Trophoblast cell (in vitro differentiated cells and primary cell): ENCODE measurements at regions not wholly inside any gene's neighbourhood (a gene's known extent, or its start where the extent isn't known, plus 50 kb on each side); places are given as distances from the start of the nearest gene placed in this dataset.

Experiments
- DNase-seq, 2 donors: peaks; one replicate each; pipeline ENCODE4 v3.0.0-alpha.2; 2016
- H2AFZ ChIP-seq: 2 replicates; pipeline ENCODE4 v1.6.1; 2013; ENCODE audit warnings: low read length, moderate library complexity, mild to moderate bottlenecking; ENCODE audit not compliant: insufficient read depth, poor library complexity
- H2AK5ac ChIP-seq: 2 replicates; pipeline ENCODE4 v1.6.1; 2013; ENCODE audit warnings: mild to moderate bottlenecking, low read length
- H2BK120ac ChIP-seq: 2 replicates; pipeline ENCODE4 v1.6.1; 2013; ENCODE audit warnings: low read length, mild to moderate bottlenecking, moderate library complexity; ENCODE audit not compliant: insufficient read depth, poor library complexity
- H2BK12ac ChIP-seq: 2 replicates; pipeline ENCODE4 v1.6.1; 2013; ENCODE audit warnings: mild to moderate bottlenecking, low read length, moderate library complexity
- H2BK5ac ChIP-seq: 2 replicates; pipeline ENCODE4 v1.6.1; 2013; ENCODE audit warnings: low read length, low read depth, moderate library complexity, mild to moderate bottlenecking; ENCODE audit not compliant: poor library complexity
- H3K14ac ChIP-seq: 2 replicates; pipeline ENCODE4 v1.6.1; 2013; ENCODE audit warnings: mild to moderate bottlenecking, low read length
- H3K18ac ChIP-seq: 2 replicates; pipeline ENCODE4 v1.6.1; 2013; ENCODE audit warnings: mild to moderate bottlenecking, low read length
- H3K23ac ChIP-seq: 2 replicates; pipeline ENCODE4 v1.6.1; 2013; ENCODE audit warnings: low read length
- H3K27ac ChIP-seq: 2 replicates; pipeline ENCODE4 v1.5.1; 2013; ENCODE audit warnings: low read depth, mild to moderate bottlenecking, inconsistent platforms, low read length, moderate library complexity
- H3K27me3 ChIP-seq: 2 replicates; pipeline ENCODE4 v1.6.1; 2013; ENCODE audit warnings: inconsistent platforms, mild to moderate bottlenecking, low read length, moderate library complexity; ENCODE audit not compliant: insufficient read depth
- H3K36me3 ChIP-seq, 2 experiments: 1 replicate in 1 of 2; 2 replicates in 1 of 2; pipeline ENCODE4 v1.6.1; 2013; ENCODE audit warnings: low read length in 2 of 2, mild to moderate bottlenecking in 2 of 2, moderate library complexity in 1 of 2; ENCODE audit not compliant: insufficient read depth in 2 of 2, control insufficient read depth in 1 of 2
- H3K4ac ChIP-seq: 2 replicates; pipeline ENCODE4 v1.6.1; 2013; ENCODE audit warnings: low read depth, mild to moderate bottlenecking, low read length, moderate library complexity
- H3K4me1 ChIP-seq, 2 experiments: 1 replicate in 1 of 2; 2 replicates in 1 of 2; pipeline ENCODE4 v1.6.1; 2013; ENCODE audit warnings: low read length in 2 of 2, mild to moderate bottlenecking in 2 of 2, moderate library complexity in 1 of 2; ENCODE audit not compliant: insufficient read depth in 2 of 2, control insufficient read depth in 1 of 2
- H3K4me2 ChIP-seq: 2 replicates; pipeline ENCODE4 v1.6.1; 2013; ENCODE audit warnings: inconsistent platforms, mild to moderate bottlenecking, low read length, moderate library complexity
- H3K4me3 ChIP-seq: 2 replicates; pipeline ENCODE4 v1.5.1; 2013; ENCODE audit warnings: mild to moderate bottlenecking, low read depth, low read length, inconsistent platforms
- H3K79me1 ChIP-seq: one replicate; pipeline ENCODE4 v1.6.1; 2013; ENCODE audit warnings: low read length
- H3K79me2 ChIP-seq: 2 replicates; pipeline ENCODE4 v1.6.1; 2013; ENCODE audit warnings: low read length, mild to moderate bottlenecking; ENCODE audit not compliant: control insufficient read depth, insufficient read depth, poor library complexity
- H3K9ac ChIP-seq: 2 replicates; pipeline ENCODE4 v1.6.1; 2013; ENCODE audit warnings: mild to moderate bottlenecking, low read length
- H3K9me3 ChIP-seq: 2 replicates; pipeline ENCODE4 v1.6.1; 2013; ENCODE audit warnings: low read depth, mild to moderate bottlenecking, control low read depth, inconsistent platforms, low read length; ENCODE audit not compliant: insufficient read depth
- H4K12ac ChIP-seq: 2 replicates; pipeline ENCODE4 v1.6.1; 2013; ENCODE audit warnings: low read depth, mild to moderate bottlenecking, low read length, moderate library complexity
- H4K8ac ChIP-seq: 2 replicates; pipeline ENCODE4 v1.6.1; 2013; ENCODE audit warnings: low read depth, mild to moderate bottlenecking, low read length, moderate library complexity
- H4K91ac ChIP-seq: one replicate; pipeline ENCODE4 v1.6.1; 2013; ENCODE audit warnings: low read depth, mild to moderate bottlenecking, low read length, moderate library complexity
- WGBS: extraction: QIAGEN DNeasy Blood & Tissue Kit; methylation state at CpG from one replicate; pipeline ENCODE4 v1.1.7; 2013; ENCODE audit warnings: missing lambda C conversion rate; ENCODE audit not compliant: insufficient read length, insufficient coverage; ENCODE audit errors: extremely low coverage; 5-methylcytosine and 5-hydroxymethylcytosine counted together

GRCh38 chr15:31258260-31258659 lies 68.4 kb upstream of the KLF13 start:
- Histone ChIP-seq H4K91ac (no peak overlapping the region), H3K9ac (no peak overlapping the region), H3K79me2 (no peaks in the 10 kb centered on the region), H4K8ac (no peak overlapping the region), H2BK12ac (no peak overlapping the region), H3K9me3 (no peaks in the 10 kb centered on the region), H3K4me3 (no peak overlapping the region), H3K27ac (no peak overlapping the region), H3K4me1 (no peaks in the 10 kb centered on the region), H3K79me1 (no peaks in the 10 kb centered on the region), H3K27me3 (no peaks in the 10 kb centered on the region), H2BK120ac (no peak overlapping the region), H2AFZ (no peak overlapping the region), H2AK5ac (no peak overlapping the region), H3K4ac (no peak overlapping the region), H3K36me3 (no peaks in the 10 kb centered on the region), H3K23ac (no peak overlapping the region), H3K4me2 (no peak overlapping the region), H2BK5ac (no peak overlapping the region), H3K14ac (no peak overlapping the region), H4K12ac (no peak overlapping the region), H3K18ac (no peak overlapping the region)
- DNase-seq = no peak
- no CpG with 5 or more reads among the region's 2 CpGs for WGBS

GRCh38 chr15:31259562-31260252 lies 66.9 kb upstream of the KLF13 start:
- no peak for DNase-seq
- H2AFZ ChIP-seq = no peak overlapping the region
- WGBS = no CpG with 5 or more reads among the region's 1 CpG
- no peak overlapping the region for H3K4me3 ChIP-seq
- no peak overlapping the region for H3K23ac ChIP-seq
- H3K79me1 ChIP-seq = no peaks in the 10 kb centered on the region
- no peak overlapping the region for H3K14ac ChIP-seq
- no peak overlapping the region for H2BK12ac ChIP-seq
- H3K9me3 ChIP-seq = no peaks in the 10 kb centered on the region
- H3K18ac ChIP-seq = no peak overlapping the region
- no peaks in the 10 kb centered on the region for H3K4me1 ChIP-seq
- no peak overlapping the region for H4K12ac ChIP-seq
- no peak overlapping the region for H3K27ac ChIP-seq
- H4K91ac ChIP-seq = no peak overlapping the region
- no peak overlapping the region for H4K8ac ChIP-seq
- no peak overlapping the region for H3K9ac ChIP-seq
- H3K4ac ChIP-seq = no peak overlapping the region
- H3K79me2 ChIP-seq = no peaks in the 10 kb centered on the region
- H2BK120ac ChIP-seq = no peak overlapping the region
- no peak overlapping the region for H3K4me2 ChIP-seq
- no peaks in the 10 kb centered on the region for H3K27me3 ChIP-seq
- H2AK5ac ChIP-seq = no peak overlapping the region
- no peaks in the 10 kb centered on the region for H3K36me3 ChIP-seq
- no peak overlapping the region for H2BK5ac ChIP-seq

- Histone ChIP-seq H3K79me1 (no peaks in the 10 kb centered on the region), H4K8ac (no peak overlapping the region), H3K9ac (no peak overlapping the region), H2BK120ac (no peak overlapping the region), H3K18ac (no peak overlapping the region), H3K27me3 (no peaks in the 10 kb centered on the region), H4K91ac (no peak overlapping the region), H3K4me2 (no peak overlapping the region), H3K4ac (no peak overlapping the region), H4K12ac (no peak overlapping the region), H3K4me1 (no peaks in the 10 kb centered on the region), H2BK12ac (no peak overlapping the region), H3K27ac (no peak overlapping the region), H2AK5ac (no peak overlapping the region), H3K14ac (no peak overlapping the region), H2BK5ac (no peak overlapping the region), H3K36me3 (no peaks in the 10 kb centered on the region), H3K79me2 (no peaks in the 10 kb centered on the region), H3K9me3 (no peaks in the 10 kb centered on the region), H2AFZ (no peak overlapping the region), H3K4me3 (no peak overlapping the region), H3K23ac (no peak overlapping the region)
- no peak for DNase-seq
- WGBS = no CpG with 5 or more reads among the region's 11 CpGs
Observed at GRCh38 chr15:31260646-31261265, 65.9 kb upstream of the KLF13 start.

- Histone ChIP-seq H3K79me2 (no peaks in the 10 kb centered on the region), H3K9ac (no peak overlapping the region), H3K4me3 (no peak overlapping the region), H3K27ac (no peak overlapping the region), H3K4me2 (no peak overlapping the region), H3K14ac (no peak overlapping the region), H3K4me1 (no peaks in the 10 kb centered on the region), H2BK5ac (no peak overlapping the region), H3K23ac (no peak overlapping the region), H3K27me3 (no peaks in the 10 kb centered on the region), H2BK120ac (no peak overlapping the region), H4K91ac (no peak overlapping the region), H3K79me1 (no peaks in the 10 kb centered on the region), H3K4ac (no peak overlapping the region), H3K36me3 (no peaks in the 10 kb centered on the region), H2AK5ac (no peak overlapping the region), H4K8ac (no peak overlapping the region), H2BK12ac (no peak overlapping the region), H2AFZ (no peak overlapping the region), H4K12ac (no peak overlapping the region), H3K18ac (no peak overlapping the region), H3K9me3 (no peaks in the 10 kb centered on the region)
- no peak for DNase-seq
- no CpG with 5 or more reads among the region's 12 CpGs for WGBS
Observed at GRCh38 chr15:31261266-31262142, 65.1 kb upstream of the KLF13 start.
